ENCODE measurements at regions not wholly inside any gene's neighbourhood (a gene's known extent, or its start where the extent isn't known, plus 50 kb on each side); places are given as distances from the start of the nearest gene placed in this dataset.

GRCh38 chr12:127531542-127531941 lies 735.4 kb upstream of the TMEM132C start:
- no peak for DNase-seq (ENCODE audit: low read depth)
- H3K4me3 ChIP-seq (replicated peaks; ENCODE audit: low read depth, low read length): no peak overlapping the region
- TF ChIP-seq CTCF (IDR thresholded peaks at IDR 0.05; ENCODE audit: low read length, missing control alignments): no peak

- H3K4me3 ChIP-seq (replicated peaks; ENCODE audit: low read depth, low read length): no peak overlapping the region
- no peak for DNase-seq (ENCODE audit: low read depth)
- no peak for TF ChIP-seq CTCF (IDR thresholded peaks at IDR 0.05; ENCODE audit: low read length, missing control alignments)
Measured at GRCh38 chr12:127533353-127533752, 733.6 kb upstream of the TMEM132C start.

- no peak overlapping the region for H3K4me3 ChIP-seq (replicated peaks; ENCODE audit: low read depth, low read length)
Measured at GRCh38 chr12:127536833-127537428, 730.0 kb upstream of the TMEM132C start.

GRCh38 chr12:127538316-127538715 lies 728.7 kb upstream of the TMEM132C start:
- TF ChIP-seq CTCF (IDR thresholded peaks at IDR 0.05; ENCODE audit: low read length, missing control alignments): no peak
- no peak overlapping the region for H3K4me3 ChIP-seq (replicated peaks; ENCODE audit: low read depth, low read length)
- no peak for DNase-seq (ENCODE audit: low read depth)

More at GRCh38 chr12:127536833-127537428, 730.0 kb upstream of the TMEM132C start:
- no peak for DNase-seq (ENCODE audit: low read depth)
- no peak for TF ChIP-seq CTCF (IDR thresholded peaks at IDR 0.05; ENCODE audit: low read length, missing control alignments)

GRCh38 chr12:127539226-127539858 lies 727.6 kb upstream of the TMEM132C start:
- no peak for DNase-seq (ENCODE audit: low read depth)
- H3K4me3 ChIP-seq (replicated peaks; ENCODE audit: low read depth, low read length): no peak overlapping the region
- TF ChIP-seq CTCF (IDR thresholded peaks at IDR 0.05; ENCODE audit: low read length, missing control alignments): no peak

GRCh38 chr12:127542391-127542790 lies 724.6 kb upstream of the TMEM132C start:
- DNase-seq (ENCODE audit: low read depth): no peak
- TF ChIP-seq CTCF (IDR thresholded peaks at IDR 0.05; ENCODE audit: low read length, missing control alignments): no peak
- no peak overlapping the region for H3K4me3 ChIP-seq (replicated peaks; ENCODE audit: low read depth, low read length)

GRCh38 chr12:127542931-127543330 lies 724.0 kb upstream of the TMEM132C start:
- TF ChIP-seq CTCF (IDR thresholded peaks at IDR 0.05; ENCODE audit: low read length, missing control alignments): no peak
- H3K4me3 ChIP-seq (replicated peaks; ENCODE audit: low read depth, low read length): no peak overlapping the region
- DNase-seq (ENCODE audit: low read depth): no peak

All from fibroblast of pulmonary artery (primary cell).